ENCODE measurements at regions not wholly inside any gene's neighbourhood (a gene's known extent, or its start where the extent isn't known, plus 50 kb on each side); places are given as distances from the start of the nearest gene placed in this dataset.

DNA sequence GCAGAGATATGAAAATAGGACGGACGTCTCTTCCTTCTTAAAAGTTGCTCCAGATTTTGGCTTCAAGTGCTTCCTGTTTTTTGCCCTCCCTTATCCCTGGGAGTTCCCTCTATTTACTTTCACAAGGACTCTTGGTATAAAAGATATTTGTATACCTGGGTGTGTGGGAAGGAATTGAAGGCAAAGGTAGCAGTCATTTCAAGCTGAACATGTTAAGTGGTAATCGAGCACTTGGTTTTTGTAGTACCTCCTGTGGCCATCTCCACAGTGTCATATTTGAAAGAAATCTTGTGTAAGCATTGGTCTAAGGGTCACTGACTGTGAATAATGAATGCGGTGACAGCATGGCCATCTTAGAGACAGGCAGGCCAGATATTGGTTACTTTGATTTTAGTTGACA, 593.6 kb downstream of the MTRR start:
- H3K9me3 ChIP-seq: no peaks in the 10 kb centered on the region
- peak in 1 of 3 donors; percentile 17 for DNase-seq
- peak; percentile 71 for ATAC-seq
- H3K36me3 ChIP-seq (ENCODE audit: low read depth): no peaks in the 10 kb centered on the region
- H3K4me3 ChIP-seq: no peak overlapping the region
- intact Hi-C loops (cut with DNase I, micrococcal nuclease): no loop called here
- TF ChIP-seq, protein P1, sequence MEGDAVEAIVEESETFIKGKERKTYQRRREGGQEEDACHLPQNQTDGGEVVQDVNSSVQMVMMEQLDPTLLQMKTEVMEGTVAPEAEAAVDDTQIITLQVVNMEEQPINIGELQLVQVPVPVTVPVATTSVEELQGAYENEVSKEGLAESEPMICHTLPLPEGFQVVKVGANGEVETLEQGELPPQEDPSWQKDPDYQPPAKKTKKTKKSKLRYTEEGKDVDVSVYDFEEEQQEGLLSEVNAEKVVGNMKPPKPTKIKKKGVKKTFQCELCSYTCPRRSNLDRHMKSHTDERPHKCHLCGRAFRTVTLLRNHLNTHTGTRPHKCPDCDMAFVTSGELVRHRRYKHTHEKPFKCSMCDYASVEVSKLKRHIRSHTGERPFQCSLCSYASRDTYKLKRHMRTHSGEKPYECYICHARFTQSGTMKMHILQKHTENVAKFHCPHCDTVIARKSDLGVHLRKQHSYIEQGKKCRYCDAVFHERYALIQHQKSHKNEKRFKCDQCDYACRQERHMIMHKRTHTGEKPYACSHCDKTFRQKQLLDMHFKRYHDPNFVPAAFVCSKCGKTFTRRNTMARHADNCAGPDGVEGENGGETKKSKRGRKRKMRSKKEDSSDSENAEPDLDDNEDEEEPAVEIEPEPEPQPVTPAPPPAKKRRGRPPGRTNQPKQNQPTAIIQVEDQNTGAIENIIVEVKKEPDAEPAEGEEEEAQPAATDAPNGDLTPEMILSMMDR (IDR thresholded peaks at IDR 0.05): no peak
- peaks cover 3% of the 10 kb centered on the region for H3K4me1 ChIP-seq (ENCODE audit: low read depth)

DNA sequence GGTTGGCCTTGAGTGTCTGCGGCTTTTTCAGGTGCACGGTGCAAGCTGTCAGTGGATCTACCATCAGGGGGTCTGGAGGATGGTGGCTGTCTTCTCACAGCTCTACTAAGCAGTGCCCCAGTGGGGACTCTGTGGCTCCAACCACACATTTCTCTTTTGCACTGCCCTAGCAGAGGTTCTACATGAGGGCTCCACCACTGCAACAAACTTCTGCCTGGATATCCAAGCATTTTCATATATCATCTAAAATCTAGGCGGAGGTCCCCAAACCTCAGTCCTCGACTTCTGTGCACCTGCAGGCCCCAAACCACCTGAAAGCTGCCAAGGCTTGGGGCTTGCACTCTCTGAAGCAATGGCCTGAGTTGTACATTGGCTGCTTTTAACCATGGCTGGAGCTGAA, 601.5 kb downstream of the MTRR start:
- Histone ChIP-seq H3K4me3 (no peak overlapping the region), H3K36me3 (ENCODE audit: low read depth) (no peaks in the 10 kb centered on the region), H3K9me3 (peaks cover 17% of the 10 kb centered on the region), H3K4me1 (ENCODE audit: low read depth) (no peaks in the 10 kb centered on the region)
- no peak for DNase-seq
- intact Hi-C loops (cut with DNase I, micrococcal nuclease): no loop called here
- no peak for ATAC-seq
- TF ChIP-seq, protein P1 (IDR thresholded peaks at IDR 0.05): no peak

DNA sequence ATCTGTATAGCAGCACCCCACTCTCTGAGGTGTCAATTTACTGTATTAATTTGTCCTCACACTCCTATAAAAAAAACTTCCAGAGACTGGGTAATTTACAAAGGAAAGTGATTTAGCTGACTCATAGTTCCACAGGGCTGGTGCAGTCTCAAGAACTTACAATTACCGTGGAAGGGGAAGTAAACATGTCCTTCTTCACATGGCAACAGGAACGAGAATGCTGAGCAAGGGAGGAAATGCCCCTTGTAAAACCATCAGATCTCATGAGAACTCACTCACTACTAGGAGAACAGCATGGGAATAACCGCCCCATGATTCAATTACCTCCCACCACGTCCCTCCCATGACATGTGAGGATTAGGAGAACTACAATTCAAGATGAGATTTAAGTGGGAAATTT, 602.6 kb downstream of the MTRR start:
- Histone ChIP-seq H3K4me1 (ENCODE audit: low read depth) (no peaks in the 10 kb centered on the region), H3K36me3 (ENCODE audit: low read depth) (no peaks in the 10 kb centered on the region), H3K4me3 (no peak overlapping the region), H3K9me3 (peaks cover 17% of the 10 kb centered on the region)
- DNase-seq (no peak), ATAC-seq (no peak)
- intact Hi-C loops (cut with DNase I, micrococcal nuclease): no loop called here
- TF ChIP-seq, protein P1 (IDR thresholded peaks at IDR 0.05): no peak

DNA sequence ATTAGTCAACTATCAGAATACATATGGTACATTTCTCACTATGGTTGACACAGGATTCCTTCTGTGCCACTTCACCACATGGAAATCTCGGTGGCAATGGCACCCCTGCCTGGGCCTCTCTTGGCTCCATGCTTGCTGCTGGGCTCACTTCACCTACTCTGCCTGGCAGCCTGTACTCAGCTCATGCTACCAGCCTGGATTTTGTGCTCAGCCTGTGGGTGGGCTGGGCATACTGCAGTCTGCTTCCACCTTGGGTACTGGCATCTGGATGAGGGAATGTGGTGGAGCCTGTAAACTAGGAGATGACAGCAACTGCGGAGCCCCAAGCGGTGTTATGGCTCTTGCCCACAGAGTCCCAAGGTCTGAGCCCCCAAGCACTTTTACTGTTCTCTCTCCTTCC, 604.1 kb downstream of the MTRR start:
- intact Hi-C loops (cut with DNase I, micrococcal nuclease): no loop called here
- DNase-seq (no peak), ATAC-seq (no peak)
- Histone ChIP-seq H3K4me1 (ENCODE audit: low read depth) (no peaks in the 10 kb centered on the region), H3K36me3 (ENCODE audit: low read depth) (no peaks in the 10 kb centered on the region), H3K9me3 (peaks cover 17% of the 10 kb centered on the region), H3K4me3 (no peak overlapping the region)
- TF ChIP-seq, protein P1 (IDR thresholded peaks at IDR 0.05): no peak

DNA sequence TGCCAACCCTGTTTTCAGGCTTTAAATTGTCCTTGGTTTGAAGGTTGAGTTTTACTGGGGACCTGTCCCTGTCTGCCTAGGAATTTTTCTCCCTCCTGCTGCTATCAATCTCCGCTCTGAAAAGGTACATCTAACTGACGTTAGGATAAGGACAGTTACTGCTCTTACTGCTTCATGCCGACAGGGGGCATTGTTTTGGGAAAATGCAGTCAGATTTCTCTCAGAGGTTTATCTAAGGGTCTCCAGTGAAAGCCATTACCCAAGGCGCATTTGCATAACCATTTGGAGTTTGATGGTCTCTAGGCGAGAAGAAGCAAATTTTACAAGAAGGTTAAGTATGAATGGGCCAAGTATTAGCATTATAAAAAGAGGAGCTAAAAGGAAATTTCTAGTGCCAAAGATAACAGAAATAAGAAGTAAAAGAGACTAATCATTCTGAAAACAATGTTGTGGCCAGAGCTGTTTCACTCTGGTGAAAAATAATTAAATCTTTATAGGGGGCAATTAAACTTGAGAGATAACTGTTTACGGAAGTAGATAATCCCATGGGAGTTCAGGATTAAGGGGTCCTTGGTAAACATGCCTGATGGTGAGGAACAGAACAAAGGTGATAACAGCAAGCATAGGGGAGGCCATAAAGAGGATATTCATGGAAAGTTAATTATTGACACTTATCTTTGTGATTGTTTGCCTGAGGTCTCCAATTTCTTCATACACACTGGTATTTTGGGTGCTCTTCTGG, 605.0 kb downstream of the MTRR start:
- ATAC-seq (peak; percentile 34), DNase-seq (no peak)
- no peaks in the 10 kb centered on the region for H3K4me1 ChIP-seq (ENCODE audit: low read depth)
- TF ChIP-seq, protein P1 (IDR thresholded peaks at IDR 0.05): no peak
- peaks cover 17% of the 10 kb centered on the region for H3K9me3 ChIP-seq
- H3K4me3 ChIP-seq: no peak overlapping the region
- intact Hi-C loops (cut with DNase I, micrococcal nuclease): no loop called here
- H3K36me3 ChIP-seq (ENCODE audit: low read depth): no peaks in the 10 kb centered on the region

DNA sequence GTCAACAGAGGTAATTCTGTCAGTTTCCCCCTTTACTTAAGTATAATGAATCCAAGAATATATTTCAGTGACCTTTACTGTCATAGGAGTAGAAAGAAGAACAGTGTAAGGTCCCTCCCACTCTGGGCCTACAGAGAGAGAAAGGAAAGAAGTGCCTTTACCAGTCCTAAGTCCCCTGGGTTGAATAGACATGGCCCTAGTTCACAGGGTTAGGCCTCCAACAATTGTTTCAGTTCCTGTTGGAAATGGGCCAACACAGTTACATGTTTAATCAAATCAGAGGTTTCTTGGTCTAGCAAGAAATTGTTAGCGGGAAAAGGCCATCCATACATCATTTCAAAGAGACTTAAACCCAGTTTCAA, 605.6 kb downstream of the MTRR start:
- TF ChIP-seq, protein P1 (IDR thresholded peaks at IDR 0.05): no peak
- peaks cover 15% of the 10 kb centered on the region for H3K9me3 ChIP-seq
- peak; percentile 67 for ATAC-seq

More for the DNA sequence above, 605.6 kb downstream of the MTRR start:
- Histone ChIP-seq H3K36me3 (ENCODE audit: low read depth) (no peaks in the 10 kb centered on the region), H3K4me1 (ENCODE audit: low read depth) (no peaks in the 10 kb centered on the region), H3K4me3 (no peak overlapping the region)
- peak in 1 of 3 donors; percentile 16 for DNase-seq
- intact Hi-C loops (cut with DNase I, micrococcal nuclease): no loop called here

Measured in mucosa of descending colon (tissue), 3 donors.